ENCODE measurements at regions not wholly inside any gene's neighbourhood (a gene's known extent, or its start where the extent isn't known, plus 50 kb on each side); places are given as distances from the start of the nearest gene placed in this dataset.

GRCh38 chr22:27062910-27063309 lies 405.5 kb downstream of the MIAT start:
- Mint-ChIP-seq H3K27me3 (ENCODE audit: low read depth) (peaks cover 37% of the 10 kb centered on the region), H3K36me3 (no peaks in the 10 kb centered on the region), H3K9me3 (no peaks in the 10 kb centered on the region), H3K4me1 (peaks cover 12% of the 10 kb centered on the region), H3K4me3 (no peak overlapping the region), H3K27ac (no peak overlapping the region)
- no peak for TF ChIP-seq CTCF (IDR thresholded peaks at IDR 0.05; ENCODE audit: unreplicated experiment)
- DNase-seq (ENCODE audit: low spot score in 2 of 2, unreplicated experiment in 2 of 2) = no peak

DNA sequence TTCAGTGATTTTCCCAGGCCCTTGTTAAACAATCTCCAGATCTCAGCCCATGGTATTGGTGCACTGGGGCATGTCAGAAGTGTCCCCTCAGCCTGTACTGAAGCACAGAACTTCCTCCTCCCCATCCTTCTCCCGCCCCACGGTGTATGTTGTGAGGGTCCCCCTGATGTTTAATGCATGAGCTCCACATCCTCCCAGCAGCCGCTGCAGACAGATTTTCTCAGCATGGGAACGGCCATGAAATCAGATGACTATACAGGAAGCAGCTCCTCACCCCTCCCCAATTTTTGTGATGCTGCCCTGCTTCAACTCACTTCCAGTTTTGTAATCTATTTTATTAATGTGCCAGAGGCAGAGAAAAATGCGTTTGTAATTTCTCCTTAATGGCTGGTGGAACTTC lies 406.0 kb downstream of the MIAT start:
- no peak for DNase-seq (ENCODE audit: low spot score in 2 of 2, unreplicated experiment in 2 of 2)
- H3K36me3 Mint-ChIP-seq = no peaks in the 10 kb centered on the region
- H3K27me3 Mint-ChIP-seq (ENCODE audit: low read depth) = peaks cover 34% of the 10 kb centered on the region
- no peaks in the 10 kb centered on the region for H3K9me3 Mint-ChIP-seq
- no peak overlapping the region for H3K4me3 Mint-ChIP-seq
- TF ChIP-seq CTCF (IDR thresholded peaks at IDR 0.05; ENCODE audit: unreplicated experiment) = no peak
- peaks cover 12% of the 10 kb centered on the region for H3K4me1 Mint-ChIP-seq
- H3K27ac Mint-ChIP-seq = peak overlapping the region; percentile 31

DNA sequence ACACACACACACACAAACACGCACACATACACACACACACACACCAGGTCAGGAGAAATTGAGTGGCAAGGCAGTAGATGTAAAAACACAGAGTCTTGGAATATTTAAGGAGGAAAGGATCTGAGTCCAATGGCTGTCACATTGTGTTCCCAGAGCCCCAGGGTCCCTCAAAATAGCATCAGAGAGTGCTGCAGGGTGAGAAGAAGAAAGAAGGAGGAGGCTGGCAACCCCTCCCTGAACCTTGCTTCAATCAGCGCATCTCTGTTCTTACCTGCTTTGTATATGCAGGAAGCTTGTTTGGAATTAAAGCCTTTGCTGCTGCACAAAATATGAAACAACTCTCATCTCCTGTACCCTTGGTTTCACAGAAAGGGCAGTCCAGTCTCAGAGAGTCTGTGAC lies 406.5 kb downstream of the MIAT start:
- H3K4me1 Mint-ChIP-seq = peaks cover 12% of the 10 kb centered on the region

DNA sequence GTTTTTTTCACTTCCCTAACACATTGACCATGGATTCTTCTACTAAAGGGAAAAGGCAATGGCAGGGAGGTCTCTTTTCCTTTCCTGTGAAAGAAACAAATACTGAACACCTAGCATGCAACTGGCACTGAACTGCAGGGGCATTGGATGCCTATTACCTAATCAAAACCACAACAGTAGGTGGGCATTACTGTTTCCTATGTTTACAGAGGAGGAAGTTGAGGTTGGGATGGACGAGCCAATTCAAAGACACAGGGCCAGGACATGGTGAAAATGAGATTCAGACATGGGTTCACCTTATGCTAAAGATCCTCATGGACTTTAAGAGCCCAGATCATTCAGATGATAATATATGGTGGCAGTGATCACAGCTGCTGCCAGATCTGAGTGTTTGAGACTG lies 407.0 kb downstream of the MIAT start:
- DNase-seq (ENCODE audit: low spot score in 2 of 2, unreplicated experiment in 2 of 2) = no peak
- H3K4me3 Mint-ChIP-seq = no peak overlapping the region
- no peak for TF ChIP-seq CTCF (IDR thresholded peaks at IDR 0.05; ENCODE audit: unreplicated experiment)
- peaks cover 12% of the 10 kb centered on the region for H3K4me1 Mint-ChIP-seq
- H3K36me3 Mint-ChIP-seq = no peaks in the 10 kb centered on the region
- no peaks in the 10 kb centered on the region for H3K9me3 Mint-ChIP-seq
- H3K27me3 Mint-ChIP-seq (ENCODE audit: low read depth) = peaks cover 34% of the 10 kb centered on the region
- no peak overlapping the region for H3K27ac Mint-ChIP-seq

More for the DNA sequence above, 406.5 kb downstream of the MIAT start:
- Mint-ChIP-seq H3K27ac (no peak overlapping the region), H3K9me3 (no peaks in the 10 kb centered on the region), H3K27me3 (ENCODE audit: low read depth) (peaks cover 34% of the 10 kb centered on the region), H3K36me3 (no peaks in the 10 kb centered on the region), H3K4me3 (no peak overlapping the region)
- no peak for DNase-seq (ENCODE audit: low spot score in 2 of 2, unreplicated experiment in 2 of 2)
- no peak for TF ChIP-seq CTCF (IDR thresholded peaks at IDR 0.05; ENCODE audit: unreplicated experiment)

GRCh38 chr22:27065279-27065678 lies 407.9 kb downstream of the MIAT start:
- Mint-ChIP-seq H3K9me3 (no peaks in the 10 kb centered on the region), H3K27ac (no peak overlapping the region), H3K4me1 (peaks cover 12% of the 10 kb centered on the region), H3K27me3 (ENCODE audit: low read depth) (peaks cover 30% of the 10 kb centered on the region), H3K4me3 (no peak overlapping the region), H3K36me3 (no peaks in the 10 kb centered on the region)
- TF ChIP-seq CTCF (IDR thresholded peaks at IDR 0.05; ENCODE audit: unreplicated experiment) = no peak
- no peak for DNase-seq (ENCODE audit: low spot score in 2 of 2, unreplicated experiment in 2 of 2)

DNA sequence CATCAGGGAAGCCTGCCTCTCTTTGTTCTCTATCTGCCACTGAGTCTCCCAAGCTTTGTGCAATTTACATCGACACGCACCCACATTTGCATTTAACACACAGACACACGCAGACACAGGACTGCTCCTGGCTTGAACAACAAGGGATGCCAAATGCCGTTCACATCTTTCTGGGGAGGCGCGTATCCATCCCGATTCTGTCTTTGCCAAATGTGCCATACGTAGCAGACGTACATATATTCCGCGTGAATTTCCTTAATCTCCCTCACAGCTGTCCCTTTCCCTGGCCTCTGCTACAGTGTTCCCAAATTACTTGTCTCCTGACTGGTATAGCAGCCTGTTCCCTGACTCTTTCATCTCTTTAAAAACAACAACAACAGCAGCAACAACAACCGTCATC lies 409.5 kb downstream of the MIAT start:
- no peak overlapping the region for H3K27ac Mint-ChIP-seq
- peaks cover 40% of the 10 kb centered on the region for H3K27me3 Mint-ChIP-seq (ENCODE audit: low read depth)
- no peak overlapping the region for H3K4me3 Mint-ChIP-seq
- no peaks in the 10 kb centered on the region for H3K36me3 Mint-ChIP-seq
- no peaks in the 10 kb centered on the region for H3K9me3 Mint-ChIP-seq
- no peak for DNase-seq (ENCODE audit: low spot score in 2 of 2, unreplicated experiment in 2 of 2)
- TF ChIP-seq CTCF (IDR thresholded peaks at IDR 0.05; ENCODE audit: unreplicated experiment) = no peak
- H3K4me1 Mint-ChIP-seq = peaks cover 12% of the 10 kb centered on the region
